Neural cell (in vitro differentiated cells): ENCODE measurements at regions not wholly inside any gene's neighbourhood (a gene's known extent, or its start where the extent isn't known, plus 50 kb on each side); places are given as distances from the start of the nearest gene placed in this dataset.

Source experiments
- EP300 ChIP-seq: fragments of 450-650 bp; conservative IDR thresholded peaks from 2 replicates; pipeline ENCODE4 v1.6.1; 2014; ENCODE audit warnings: antibody characterized with exemption, mild to moderate bottlenecking, moderate library complexity; ENCODE audit not compliant: poor library complexity, severe bottlenecking
- EZH2 ChIP-seq: fragments of 200-600, 300-800 bp; shearing (Covaris generic), sonication (generic); IDR thresholded peaks from 2 replicates; pipeline ENCODE4 v1.6.1; 2014; ENCODE audit warnings: antibody characterized with exemption, low read length, borderline replicate concordance, mild to moderate bottlenecking; ENCODE audit not compliant: insufficient read depth, poor library complexity, severe bottlenecking
- MXI1 ChIP-seq: fragments of 450-650 bp; conservative IDR thresholded peaks from 2 replicates; pipeline ENCODE4 v1.6.1; 2014; ENCODE audit warnings: antibody characterized with exemption, mild to moderate bottlenecking; ENCODE audit not compliant: poor library complexity, severe bottlenecking
- POLR2AphosphoS5 ChIP-seq: IDR thresholded peaks from 2 replicates; pipeline ENCODE4 v1.6.1; 2012
- RAD21 ChIP-seq: fragments of 450-650 bp; conservative IDR thresholded peaks from 2 replicates; pipeline ENCODE4 v1.6.1; 2014; ENCODE audit warnings: antibody characterized with exemption, mild to moderate bottlenecking, moderate library complexity
- TAF1 ChIP-seq: IDR thresholded peaks from 2 replicates; pipeline ENCODE4 v1.6.1; 2012; ENCODE audit warnings: low read depth
- TF ChIP-seq, protein P1 (sequence below): fragments of 450-650 bp; IDR thresholded peaks from 2 replicates; pipeline ENCODE4 v1.5.1; 2014; ENCODE audit warnings: antibody characterized with exemption, mild to moderate bottlenecking, moderate library complexity; ENCODE audit not compliant: poor library complexity, severe bottlenecking
- TF ChIP-seq, protein P2 (sequence below): IDR thresholded peaks from 2 replicates; pipeline ENCODE4 v1.6.1; 2012; ENCODE audit warnings: borderline replicate concordance

GRCh38 chr6:145159921-145160320 lies 575.4 kb downstream of the EPM2A start:
- TF ChIP-seq, protein P1, sequence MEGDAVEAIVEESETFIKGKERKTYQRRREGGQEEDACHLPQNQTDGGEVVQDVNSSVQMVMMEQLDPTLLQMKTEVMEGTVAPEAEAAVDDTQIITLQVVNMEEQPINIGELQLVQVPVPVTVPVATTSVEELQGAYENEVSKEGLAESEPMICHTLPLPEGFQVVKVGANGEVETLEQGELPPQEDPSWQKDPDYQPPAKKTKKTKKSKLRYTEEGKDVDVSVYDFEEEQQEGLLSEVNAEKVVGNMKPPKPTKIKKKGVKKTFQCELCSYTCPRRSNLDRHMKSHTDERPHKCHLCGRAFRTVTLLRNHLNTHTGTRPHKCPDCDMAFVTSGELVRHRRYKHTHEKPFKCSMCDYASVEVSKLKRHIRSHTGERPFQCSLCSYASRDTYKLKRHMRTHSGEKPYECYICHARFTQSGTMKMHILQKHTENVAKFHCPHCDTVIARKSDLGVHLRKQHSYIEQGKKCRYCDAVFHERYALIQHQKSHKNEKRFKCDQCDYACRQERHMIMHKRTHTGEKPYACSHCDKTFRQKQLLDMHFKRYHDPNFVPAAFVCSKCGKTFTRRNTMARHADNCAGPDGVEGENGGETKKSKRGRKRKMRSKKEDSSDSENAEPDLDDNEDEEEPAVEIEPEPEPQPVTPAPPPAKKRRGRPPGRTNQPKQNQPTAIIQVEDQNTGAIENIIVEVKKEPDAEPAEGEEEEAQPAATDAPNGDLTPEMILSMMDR: no peak
- TF ChIP-seq TAF1: no peak
- TF ChIP-seq RAD21: no peak
- TF ChIP-seq EP300: no peak
- TF ChIP-seq MXI1: no peak
- TF ChIP-seq EZH2: no peak
- no peak for TF ChIP-seq POLR2AphosphoS5
- TF ChIP-seq, protein P2, sequence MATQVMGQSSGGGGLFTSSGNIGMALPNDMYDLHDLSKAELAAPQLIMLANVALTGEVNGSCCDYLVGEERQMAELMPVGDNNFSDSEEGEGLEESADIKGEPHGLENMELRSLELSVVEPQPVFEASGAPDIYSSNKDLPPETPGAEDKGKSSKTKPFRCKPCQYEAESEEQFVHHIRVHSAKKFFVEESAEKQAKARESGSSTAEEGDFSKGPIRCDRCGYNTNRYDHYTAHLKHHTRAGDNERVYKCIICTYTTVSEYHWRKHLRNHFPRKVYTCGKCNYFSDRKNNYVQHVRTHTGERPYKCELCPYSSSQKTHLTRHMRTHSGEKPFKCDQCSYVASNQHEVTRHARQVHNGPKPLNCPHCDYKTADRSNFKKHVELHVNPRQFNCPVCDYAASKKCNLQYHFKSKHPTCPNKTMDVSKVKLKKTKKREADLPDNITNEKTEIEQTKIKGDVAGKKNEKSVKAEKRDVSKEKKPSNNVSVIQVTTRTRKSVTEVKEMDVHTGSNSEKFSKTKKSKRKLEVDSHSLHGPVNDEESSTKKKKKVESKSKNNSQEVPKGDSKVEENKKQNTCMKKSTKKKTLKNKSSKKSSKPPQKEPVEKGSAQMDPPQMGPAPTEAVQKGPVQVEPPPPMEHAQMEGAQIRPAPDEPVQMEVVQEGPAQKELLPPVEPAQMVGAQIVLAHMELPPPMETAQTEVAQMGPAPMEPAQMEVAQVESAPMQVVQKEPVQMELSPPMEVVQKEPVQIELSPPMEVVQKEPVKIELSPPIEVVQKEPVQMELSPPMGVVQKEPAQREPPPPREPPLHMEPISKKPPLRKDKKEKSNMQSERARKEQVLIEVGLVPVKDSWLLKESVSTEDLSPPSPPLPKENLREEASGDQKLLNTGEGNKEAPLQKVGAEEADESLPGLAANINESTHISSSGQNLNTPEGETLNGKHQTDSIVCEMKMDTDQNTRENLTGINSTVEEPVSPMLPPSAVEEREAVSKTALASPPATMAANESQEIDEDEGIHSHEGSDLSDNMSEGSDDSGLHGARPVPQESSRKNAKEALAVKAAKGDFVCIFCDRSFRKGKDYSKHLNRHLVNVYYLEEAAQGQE: no peak
